HFF-Myc (cell line): ENCODE measurements at regions not wholly inside any gene's neighbourhood (a gene's known extent, or its start where the extent isn't known, plus 50 kb on each side); places are given as distances from the start of the nearest gene placed in this dataset.

Source experiments
- DNase-seq: peaks from one replicate; pipeline ENCODE4 v3.0.0-alpha.2; 2011; ENCODE audit warnings: low read depth; ENCODE audit errors: extremely low read depth
- H3K4me3 ChIP-seq: replicated peaks from 2 replicates; pipeline ENCODE4 v1.5.1; 2011; ENCODE audit warnings: low read depth, mild to moderate bottlenecking, control low read depth, low read length
- CTCF ChIP-seq: IDR thresholded peaks from 2 replicates; pipeline ENCODE4 v1.5.1; 2012; ENCODE audit warnings: mild to moderate bottlenecking, low read depth, low read length, control low read depth; ENCODE audit errors: missing control alignments

GRCh38 chr11:45092404-45092785 lies 54.0 kb upstream of the PRDM11 start:
- DNase-seq: no peak
- H3K4me3 ChIP-seq: no peak overlapping the region
- no peak for TF ChIP-seq CTCF

GRCh38 chr11:45092901-45093760 lies 53.3 kb upstream of the PRDM11 start:
- no peak for DNase-seq

GRCh38 chr11:45093761-45094455 lies 52.5 kb upstream of the PRDM11 start:
- no peak overlapping the region for H3K4me3 ChIP-seq
- no peak for DNase-seq
- no peak for TF ChIP-seq CTCF

More at GRCh38 chr11:45092901-45093760, 53.3 kb upstream of the PRDM11 start:
- no peak overlapping the region for H3K4me3 ChIP-seq
- no peak for TF ChIP-seq CTCF

- no peak for TF ChIP-seq CTCF
- DNase-seq: no peak
- no peak overlapping the region for H3K4me3 ChIP-seq
Observed at GRCh38 chr11:45094958-45095690, 51.3 kb upstream of the PRDM11 start.

GRCh38 chr11:45095691-45096010 lies 50.8 kb upstream of the PRDM11 start:
- no peak overlapping the region for H3K4me3 ChIP-seq
- DNase-seq: no peak
- TF ChIP-seq CTCF: no peak

- no peak for TF ChIP-seq CTCF
- no peak overlapping the region for H3K4me3 ChIP-seq
- no peak for DNase-seq
Observed at GRCh38 chr11:45096636-45097035, 49.8 kb upstream of the PRDM11 start.
